CD4-positive, alpha-beta T cell treated with Interleukin-4 for 1 hour (primary cell): ENCODE measurements at regions not wholly inside any gene's neighbourhood (a gene's known extent, or its start where the extent isn't known, plus 50 kb on each side); places are given as distances from the start of the nearest gene placed in this dataset.
"Not testable (repeated sequence)": the region's sequence is repeated elsewhere in the genome, so short reads cannot be mapped to it uniquely, and the experiment has no call there.

Experiments
- DNase-seq, 2 donors: peaks; one replicate each; pipeline ENCODE4 v3.0.0-alpha.2; 2020 to 2022

GRCh38 chr14:40093800-40094199, 661.6 kb upstream of the FBXO33 start:
- DNase-seq: no peak

- DNase-seq: no peak
Measured at GRCh38 chr14:40074169-40074568, 641.9 kb upstream of the FBXO33 start.

- DNase-seq: no peak
Measured at GRCh38 chr14:40072175-40072574, 639.9 kb upstream of the FBXO33 start.

GRCh38 chr14:40058901-40059897, 627.0 kb upstream of the FBXO33 start:
- no peak for DNase-seq

GRCh38 chr14:40053416-40053815, 621.2 kb upstream of the FBXO33 start:
- no peak for DNase-seq

- no peak for DNase-seq
Measured at GRCh38 chr14:40028991-40029390, 596.8 kb upstream of the FBXO33 start.

GRCh38 chr14:40025101-40025500, 592.9 kb upstream of the FBXO33 start:
- no peak for DNase-seq

- DNase-seq: no peak
Measured at GRCh38 chr14:40010961-40011360, 578.7 kb upstream of the FBXO33 start.

- DNase-seq: no peak
Measured at GRCh38 chr14:40009771-40010170, 577.5 kb upstream of the FBXO33 start.

- not testable (repeated sequence) for DNase-seq
Measured at GRCh38 chr14:40008345-40008744, 576.1 kb upstream of the FBXO33 start.

GRCh38 chr14:40004871-40005500, 572.8 kb upstream of the FBXO33 start:
- DNase-seq: no peak

GRCh38 chr14:40003773-40004172, 571.5 kb upstream of the FBXO33 start:
- no peak for DNase-seq

GRCh38 chr14:39998854-39999253, 566.6 kb upstream of the FBXO33 start:
- DNase-seq: no peak

GRCh38 chr14:39998114-39998513, 565.9 kb upstream of the FBXO33 start:
- DNase-seq: no peak

GRCh38 chr14:39991041-39991440, 558.8 kb upstream of the FBXO33 start:
- no peak for DNase-seq

GRCh38 chr14:39988939-39989338, 556.7 kb upstream of the FBXO33 start:
- DNase-seq: peak in 1 of 2 donors; percentile 2

- DNase-seq: no peak
Measured at GRCh38 chr14:39984323-39984722, 552.1 kb upstream of the FBXO33 start.

- no peak for DNase-seq
Measured at GRCh38 chr14:39977198-39977597, 545.0 kb upstream of the FBXO33 start.

- DNase-seq: no peak
Measured at GRCh38 chr14:39974036-39974435, 541.8 kb upstream of the FBXO33 start.

GRCh38 chr14:39972704-39973103, 540.5 kb upstream of the FBXO33 start:
- DNase-seq: no peak

GRCh38 chr14:39967885-39968284, 535.7 kb upstream of the FBXO33 start:
- no peak for DNase-seq

- DNase-seq: no peak
Measured at GRCh38 chr14:39957987-39958386, 525.8 kb upstream of the FBXO33 start.

- no peak for DNase-seq
Measured at GRCh38 chr14:39957290-39957689, 525.1 kb upstream of the FBXO33 start.

- no peak for DNase-seq
Measured at GRCh38 chr14:39956372-39956771, 524.1 kb upstream of the FBXO33 start.
